ENCODE measurements at regions not wholly inside any gene's neighbourhood (a gene's known extent, or its start where the extent isn't known, plus 50 kb on each side); places are given as distances from the start of the nearest gene placed in this dataset.

- Histone ChIP-seq H3K79me2 (ENCODE audit: control insufficient read depth, insufficient read depth, low read length) (no peaks in the 10 kb centered on the region), H3K4me1 (ENCODE audit: control insufficient read depth in 2 of 2, insufficient read depth in 2 of 2, low read length in 2 of 2) (no peaks in the 10 kb centered on the region), H3K9me3 (ENCODE audit: control extremely low read depth in 1 of 3, control insufficient read depth in 2 of 3, insufficient read depth in 1 of 3, low read length in 2 of 3) (peaks cover 0 to 4% (median 0%) of the 10 kb centered on the region in 3 donors), H3K27me3 (replicated peaks in 1 of 4; ENCODE audit: control extremely low read depth in 1 of 4, control insufficient read depth in 3 of 4, insufficient read depth in 4 of 4, low read length in 3 of 4) (no peaks in the 10 kb centered on the region), H2AFZ (ENCODE audit: insufficient read depth, low read depth, low read length, poor library complexity, severe bottlenecking) (no peak overlapping the region), H3K27ac (ENCODE audit: low read length in 2 of 2) (no peak overlapping the region), H3K36me3 (replicated peaks in 1 of 2; ENCODE audit: control extremely low read depth in 1 of 2, control insufficient read depth in 1 of 2, extremely low read depth in 1 of 2, insufficient read depth in 2 of 2, low read length in 1 of 2) (no peaks in the 10 kb centered on the region), H4K20me1 (ENCODE audit: control insufficient read depth, insufficient read depth, low read length, poor library complexity, severe bottlenecking) (no peaks in the 10 kb centered on the region), H3K4me2 (replicated peaks; ENCODE audit: low read depth, low read length, poor library complexity, severe bottlenecking) (no peak overlapping the region), H3K4me3 (ENCODE audit: control extremely low read depth in 1 of 5, extremely low read depth in 1 of 5, insufficient read depth in 1 of 5, low read depth in 2 of 5, low read length in 4 of 5) (no peak overlapping the region), H3K9ac (ENCODE audit: low read length) (no peak overlapping the region)
- H3K4me1 Mint-ChIP-seq = no peaks in the 10 kb centered on the region
- no peak for DNase-seq
- CTCF ChIA-PET = no interaction called here
- H3K4me3 Mint-ChIP-seq = no peak overlapping the region
- H3K27me3 Mint-ChIP-seq = no peaks in the 10 kb centered on the region
- POLR2A ChIA-PET = no interaction called here
- intact Hi-C loops (cut with micrococcal nuclease) = no loop called here
- H3K27ac Mint-ChIP-seq = no peak overlapping the region
- 100% methylated on average over 3 of the region's 3 CpGs for whole genome bisulfite sequencing (ENCODE audit: insufficient coverage)
- no peaks in the 10 kb centered on the region for H3K9me3 Mint-ChIP-seq (ENCODE audit: insufficient read depth)
- no peak for TF ChIP-seq CTCF (IDR thresholded peaks at IDR 0.05)
- TF ChIP-seq EZH2 (IDR thresholded peaks at IDR 0.05; ENCODE audit: borderline replicate concordance, insufficient read depth, low read depth, low read length, poor library complexity, severe bottlenecking) = no peak
- no peak for ATAC-seq (ENCODE audit: low read depth)
Measured at GRCh38 chr3:178334239-178334638, 202.0 kb upstream of the KCNMB2 start.

- no peak overlapping the region for H3K9ac ChIP-seq (ENCODE audit: low read length)
- no peak overlapping the region for H3K4me3 Mint-ChIP-seq
- no peaks in the 10 kb centered on the region for H3K27me3 ChIP-seq (replicated peaks in 1 of 4; ENCODE audit: control extremely low read depth in 1 of 4, control insufficient read depth in 3 of 4, insufficient read depth in 4 of 4, low read length in 3 of 4)
- H3K4me2 ChIP-seq (replicated peaks; ENCODE audit: low read depth, low read length, poor library complexity, severe bottlenecking) = no peak overlapping the region
- H3K4me3 ChIP-seq (ENCODE audit: control extremely low read depth in 1 of 5, extremely low read depth in 1 of 5, insufficient read depth in 1 of 5, low read depth in 2 of 5, low read length in 4 of 5) = no peak overlapping the region
- no peak overlapping the region for H3K27ac ChIP-seq (ENCODE audit: low read length in 2 of 2)
- TF ChIP-seq CTCF (IDR thresholded peaks at IDR 0.05) = no peak
- no peak for TF ChIP-seq EZH2 (IDR thresholded peaks at IDR 0.05; ENCODE audit: borderline replicate concordance, insufficient read depth, low read depth, low read length, poor library complexity, severe bottlenecking)
- H3K27me3 Mint-ChIP-seq = no peaks in the 10 kb centered on the region
- no peaks in the 10 kb centered on the region for H3K4me1 Mint-ChIP-seq
- H3K27ac Mint-ChIP-seq = no peak overlapping the region
- ATAC-seq (ENCODE audit: low read depth) (no peak), DNase-seq (no peak)
- no peaks in the 10 kb centered on the region for H3K79me2 ChIP-seq (ENCODE audit: control insufficient read depth, insufficient read depth, low read length)
- H3K9me3 Mint-ChIP-seq (ENCODE audit: insufficient read depth) = no peaks in the 10 kb centered on the region
- no peak overlapping the region for H2AFZ ChIP-seq (ENCODE audit: insufficient read depth, low read depth, low read length, poor library complexity, severe bottlenecking)
- H3K4me1 ChIP-seq (ENCODE audit: control insufficient read depth in 2 of 2, insufficient read depth in 2 of 2, low read length in 2 of 2) = no peaks in the 10 kb centered on the region
- no peaks in the 10 kb centered on the region for H3K36me3 ChIP-seq (replicated peaks in 1 of 2; ENCODE audit: control extremely low read depth in 1 of 2, control insufficient read depth in 1 of 2, extremely low read depth in 1 of 2, insufficient read depth in 2 of 2, low read length in 1 of 2)
- WGBS (ENCODE audit: insufficient coverage) = 82% methylated on average over 1 of the region's 1 CpG
- ChIA-PET CTCF (no interaction called here), POLR2A (no interaction called here)
- peaks cover 0 to 4% (median 0%) of the 10 kb centered on the region in 3 donors for H3K9me3 ChIP-seq (ENCODE audit: control extremely low read depth in 1 of 3, control insufficient read depth in 2 of 3, insufficient read depth in 1 of 3, low read length in 2 of 3)
- H4K20me1 ChIP-seq (ENCODE audit: control insufficient read depth, insufficient read depth, low read length, poor library complexity, severe bottlenecking) = no peaks in the 10 kb centered on the region
- intact Hi-C loops (cut with micrococcal nuclease) = no loop called here
Measured at GRCh38 chr3:178336336-178336735, 199.9 kb upstream of the KCNMB2 start.
